ENCODE measurements at regions not wholly inside any gene's neighbourhood (a gene's known extent, or its start where the extent isn't known, plus 50 kb on each side); places are given as distances from the start of the nearest gene placed in this dataset.
A peak's percentile ranks its signal among the peaks of the same experiment; 100 is the strongest.

DNA sequence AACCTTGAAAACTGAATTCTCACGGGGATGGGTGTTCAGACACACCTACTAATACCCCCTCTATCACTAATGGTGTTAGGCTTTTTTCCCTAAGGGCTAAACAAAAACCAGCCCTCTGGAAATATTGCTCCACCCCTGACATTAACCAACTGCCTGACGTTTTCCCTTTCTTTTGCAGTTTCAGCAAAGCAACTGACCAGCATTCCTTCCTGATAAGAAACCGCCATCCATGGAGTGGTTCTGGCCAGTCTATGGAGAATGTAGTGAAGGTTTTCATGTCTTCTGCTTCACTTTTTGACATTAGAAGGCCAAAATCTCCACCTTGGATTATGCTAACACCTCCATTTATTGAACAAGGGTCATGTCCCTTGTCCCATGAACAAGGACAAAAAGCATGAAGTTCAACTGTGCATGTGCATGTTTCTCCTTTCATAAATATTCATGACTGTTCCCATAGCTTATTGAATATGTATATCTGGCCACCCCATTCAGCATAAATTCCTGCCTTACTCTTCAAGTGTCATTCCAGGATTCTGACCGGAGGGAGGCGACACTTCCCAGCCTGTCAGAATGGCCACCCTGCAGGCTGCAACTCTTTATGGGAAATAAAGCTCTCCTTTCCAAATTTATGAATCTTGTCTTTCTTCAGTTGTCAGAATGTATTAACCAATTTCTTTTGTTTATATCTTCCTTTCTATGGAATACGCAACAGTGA lies 314.3 kb downstream of the HHIPL2 start:
- DNase-seq = no peak

DNA sequence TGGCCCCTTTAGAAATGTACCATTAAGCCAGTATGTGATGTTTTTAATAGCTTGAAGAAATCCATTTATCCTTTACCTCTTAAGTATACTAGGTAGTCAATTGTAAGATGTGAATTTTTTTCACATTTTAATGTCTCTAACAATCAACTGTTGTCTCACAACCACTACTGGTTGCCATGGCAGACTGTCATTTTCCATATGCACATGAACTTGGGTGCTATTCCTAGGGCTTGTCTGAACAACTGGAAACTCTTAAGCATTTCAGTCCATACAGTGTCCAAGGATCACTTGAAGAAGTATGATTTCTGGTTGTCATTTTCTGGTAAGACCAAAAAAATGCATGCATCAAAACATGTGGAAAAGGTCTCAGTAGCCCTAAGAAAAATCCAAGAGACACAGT lies 315.1 kb downstream of the HHIPL2 start:
- no peak for DNase-seq

DNA sequence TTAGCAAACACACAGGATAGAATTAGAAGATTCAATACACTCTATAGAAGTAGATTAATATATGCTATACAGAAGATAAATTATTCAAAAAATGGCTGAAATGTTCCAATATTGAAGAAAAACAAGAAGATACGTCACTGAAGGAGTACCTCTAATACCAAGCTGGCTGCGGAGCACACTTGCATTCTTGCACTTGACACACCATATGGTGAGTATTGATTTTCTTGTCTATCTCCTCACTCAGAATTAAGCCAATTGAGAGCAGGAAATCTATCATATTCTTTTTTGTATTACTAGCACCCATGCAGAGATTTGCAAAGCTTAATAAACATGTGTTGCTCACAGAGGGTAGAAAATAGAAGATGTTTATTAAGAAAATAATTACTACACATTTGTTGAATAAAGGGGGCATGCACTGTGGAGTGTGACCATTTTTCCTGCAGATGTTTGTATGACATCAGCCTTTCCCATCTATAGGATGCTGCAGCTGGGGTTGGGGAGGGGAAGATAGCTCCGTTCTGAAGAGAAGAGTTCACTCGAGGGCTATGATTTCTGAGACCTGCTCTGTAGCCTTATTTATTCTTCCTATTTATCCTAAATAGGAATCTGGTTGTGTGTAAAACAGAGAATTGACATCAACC lies 318.1 kb downstream of the HHIPL2 start:
- no peak for DNase-seq

DNA sequence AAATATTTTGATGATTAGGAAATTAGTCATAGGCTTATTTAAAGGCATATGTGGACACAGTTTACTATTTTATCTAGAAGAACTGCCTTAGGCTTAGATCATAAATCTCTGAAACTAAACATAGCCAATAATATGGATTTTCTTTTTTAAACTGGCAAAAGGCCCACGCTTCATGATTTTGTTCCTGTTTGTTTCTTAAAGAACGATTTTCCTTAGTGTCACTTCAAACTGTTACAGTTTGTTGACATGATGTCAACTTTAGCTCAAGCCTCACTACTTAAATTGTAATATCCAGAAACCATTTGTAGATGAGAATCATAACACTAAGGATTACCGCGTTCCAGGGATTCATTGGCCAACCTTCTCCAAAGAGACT lies 322.6 kb downstream of the HHIPL2 start:
- DNase-seq = no peak

DNA sequence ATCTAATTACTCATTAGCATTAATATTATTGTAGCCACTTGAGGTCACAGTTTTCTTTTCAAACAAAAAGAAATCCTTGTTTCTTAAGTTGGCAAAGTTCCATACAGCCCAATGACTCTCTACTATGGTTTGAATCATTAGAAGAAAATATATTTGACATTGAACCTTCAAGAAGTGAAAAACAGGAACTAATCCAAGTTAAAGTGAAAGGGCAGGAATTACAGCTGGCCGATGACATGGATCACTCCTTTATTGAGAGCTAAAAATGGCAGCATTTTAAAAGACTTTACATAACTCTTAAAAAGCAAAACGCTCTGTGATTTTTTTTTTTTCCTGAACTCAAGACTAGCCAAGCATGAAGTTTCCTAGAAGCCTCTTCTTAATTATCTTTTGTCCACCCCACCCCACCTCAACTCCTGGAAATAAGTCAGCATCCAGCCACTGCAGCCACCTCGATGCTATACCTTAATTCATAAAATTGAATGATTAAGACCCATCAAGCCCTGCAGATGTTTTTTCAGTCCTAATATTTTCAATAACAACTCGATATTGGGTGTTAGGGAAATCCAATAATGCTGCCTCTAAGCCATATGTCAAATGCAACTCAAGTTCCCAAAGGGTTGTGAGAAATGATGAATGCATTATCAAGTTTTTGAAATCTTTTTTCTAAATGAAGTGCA lies 323.1 kb downstream of the HHIPL2 start:
- no peak for DNase-seq

DNA sequence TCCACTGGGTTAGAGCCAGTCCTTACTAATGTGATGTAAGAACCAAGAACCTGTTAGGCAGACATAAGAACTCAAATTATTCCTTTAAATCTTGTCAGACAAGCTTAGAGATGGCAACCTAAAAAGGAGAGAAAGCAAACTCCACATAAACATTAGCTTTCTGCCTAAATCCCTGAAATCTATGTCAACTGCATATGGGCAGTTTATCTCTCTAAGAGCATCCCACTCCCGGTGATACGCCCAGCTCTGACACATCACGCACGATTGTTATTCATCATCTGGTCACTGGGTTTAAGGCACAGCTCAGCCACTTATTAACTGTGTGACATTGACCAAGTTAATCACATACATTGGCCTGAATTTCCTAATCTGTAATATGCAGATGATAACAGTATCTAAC lies 323.7 kb downstream of the HHIPL2 start:
- no peak for DNase-seq

DNA sequence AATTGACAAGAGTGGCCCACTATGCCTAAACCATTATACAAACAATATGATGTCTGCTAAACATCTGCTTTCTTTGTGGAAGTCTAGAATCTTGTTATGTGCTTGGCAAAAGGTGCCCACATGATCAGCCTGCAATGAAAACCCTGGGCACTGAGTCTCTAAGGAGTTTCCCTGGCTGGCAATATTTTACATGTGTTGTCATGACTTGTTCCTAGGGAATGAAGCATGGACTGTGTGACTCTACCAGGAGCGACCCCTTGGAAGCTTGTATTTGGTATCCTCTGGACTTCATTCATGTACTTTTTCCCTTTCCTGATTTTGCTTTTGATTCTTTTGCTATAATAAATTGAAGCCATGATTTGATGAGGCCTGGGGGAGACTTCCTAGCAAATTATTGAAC lies 324.9 kb downstream of the HHIPL2 start:
- DNase-seq = no peak

DNA sequence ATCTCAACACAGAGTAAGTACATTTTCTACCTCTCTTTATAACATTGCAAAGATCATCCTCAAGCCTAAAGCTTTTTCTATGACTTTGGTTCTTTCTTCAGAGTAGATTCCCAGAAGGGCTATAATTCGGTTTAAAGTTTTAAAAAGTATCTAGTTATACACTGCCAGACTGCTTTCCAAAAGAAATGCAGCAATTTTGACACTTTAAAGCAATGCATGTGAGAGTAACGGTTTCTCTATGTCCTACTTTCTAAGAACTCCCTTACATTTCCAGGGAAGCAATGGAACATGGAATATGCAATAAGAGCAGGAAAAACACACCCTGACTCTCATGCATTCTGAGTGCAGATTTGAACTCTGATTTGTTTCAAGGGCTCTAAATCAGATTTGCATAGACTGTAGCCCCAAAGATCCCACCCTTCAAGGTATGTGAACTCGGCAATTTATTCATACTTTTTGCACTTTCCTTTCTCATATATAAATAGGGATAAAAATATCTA lies 331.6 kb downstream of the HHIPL2 start:
- DNase-seq = no peak

DNA sequence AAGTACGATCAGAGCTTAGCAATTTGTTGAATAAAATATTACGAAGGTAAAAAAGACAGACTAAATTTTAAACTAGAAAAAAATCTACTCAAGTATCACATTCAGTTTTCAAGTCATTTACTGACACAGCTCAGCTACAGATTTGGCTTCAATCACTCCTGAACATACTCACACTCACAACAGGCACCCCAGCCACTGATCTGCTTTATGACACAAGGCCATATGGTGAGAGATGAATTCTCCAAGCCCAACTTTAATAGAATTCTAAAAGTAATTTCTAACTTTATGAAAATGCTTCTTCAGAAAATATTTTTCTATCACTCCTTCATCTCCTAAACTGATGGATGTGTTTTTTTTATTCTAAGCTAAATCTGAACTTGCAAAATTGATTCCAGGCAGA lies 337.1 kb downstream of the HHIPL2 start:
- no peak for DNase-seq

DNA sequence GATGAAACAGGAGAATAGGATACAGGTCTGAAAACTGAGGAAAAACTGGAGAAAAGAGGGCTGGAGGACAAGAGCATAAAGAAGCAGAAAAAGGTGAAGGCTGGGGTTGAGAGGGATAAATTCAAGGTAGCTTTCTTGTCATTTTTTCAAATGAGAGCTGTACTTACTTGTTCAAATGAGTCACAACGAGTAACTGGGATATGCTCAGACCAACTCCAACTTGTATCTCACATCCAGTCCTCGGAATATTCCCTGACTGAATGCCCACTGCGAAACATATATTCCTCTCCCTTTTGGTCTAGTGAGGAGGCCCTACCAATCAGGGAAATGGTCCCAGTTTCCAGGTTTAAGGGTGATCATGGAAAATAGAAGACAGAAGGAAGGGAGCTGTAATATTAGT lies 343.4 kb downstream of the HHIPL2 start:
- no peak for DNase-seq

DNA sequence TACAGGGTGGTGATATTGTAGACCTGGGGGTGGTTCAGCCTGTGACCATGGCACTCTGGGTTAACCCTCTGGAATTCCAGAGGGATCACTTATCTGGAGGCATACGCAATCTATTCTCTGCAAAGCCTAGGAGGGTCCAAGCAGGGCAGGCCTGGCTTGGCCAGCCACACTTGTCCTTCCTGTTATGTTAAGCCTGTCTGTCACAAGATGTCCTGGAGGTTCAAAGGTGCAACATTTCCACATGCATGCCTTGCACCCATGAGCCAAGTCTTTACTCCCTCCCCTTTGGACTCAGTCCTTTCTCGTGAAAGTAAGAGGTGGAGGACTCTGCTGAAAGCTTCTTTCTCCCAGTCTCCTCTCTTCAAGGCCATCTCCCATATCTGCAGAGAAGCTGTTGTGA lies 345.1 kb downstream of the HHIPL2 start:
- no peak for DNase-seq

DNA sequence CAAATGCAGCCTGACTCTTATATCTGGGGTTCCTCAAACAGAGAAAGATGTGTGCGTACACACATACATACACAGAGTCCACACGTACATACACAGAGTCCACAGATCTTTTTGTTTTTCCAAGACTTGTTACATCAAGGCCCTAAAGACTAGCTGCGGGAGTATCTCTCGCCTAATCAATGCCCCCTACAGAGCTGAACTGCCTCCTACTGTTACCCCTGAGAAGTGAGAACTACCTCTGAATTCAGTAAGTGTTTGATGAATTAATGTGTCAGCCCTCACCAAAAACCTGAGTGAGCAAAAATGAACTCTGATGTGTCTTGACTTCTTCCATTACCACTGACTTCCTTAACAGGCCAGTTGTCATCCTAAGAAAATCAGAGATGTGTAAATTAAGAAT lies 351.2 kb downstream of the HHIPL2 start:
- DNase-seq = no peak

DNA sequence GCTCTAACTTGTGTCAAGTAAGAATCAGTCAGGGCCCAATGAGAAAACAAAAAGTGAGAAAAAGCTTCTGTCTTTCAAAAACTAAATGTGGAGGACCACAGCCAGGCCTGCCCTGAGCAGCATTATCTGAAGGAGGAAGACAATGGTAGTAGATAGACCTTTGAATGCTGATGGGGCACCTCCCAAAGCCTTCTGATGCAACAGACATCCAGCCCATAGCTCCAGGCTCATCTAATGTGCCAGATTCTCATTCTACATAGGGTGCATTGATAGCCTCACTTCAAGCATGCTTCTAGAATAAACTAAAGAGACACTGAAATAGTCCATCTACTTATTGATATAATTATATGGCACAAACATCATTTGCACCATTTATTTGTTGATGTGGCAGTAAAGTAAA lies 351.6 kb downstream of the HHIPL2 start:
- no peak for DNase-seq

DNA sequence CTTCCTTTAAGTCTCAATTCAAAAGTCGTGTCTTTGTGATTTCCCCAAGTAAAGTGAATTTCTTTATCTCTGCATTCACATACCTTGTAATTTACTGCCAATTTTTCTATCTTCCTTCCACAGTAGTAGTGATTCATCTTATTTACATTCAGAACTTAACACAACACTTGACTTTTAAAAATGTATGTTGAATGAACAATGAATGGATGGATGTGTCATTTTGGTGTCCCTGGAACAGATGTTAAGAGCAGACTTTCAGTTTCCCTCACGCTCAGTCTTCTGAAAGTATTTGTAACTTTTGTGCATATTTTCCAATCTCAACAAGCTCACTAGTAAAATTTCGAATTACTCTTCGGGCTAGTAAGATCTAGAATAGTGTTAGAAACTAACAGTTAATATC lies 352.0 kb downstream of the HHIPL2 start:
- no peak for DNase-seq

DNA sequence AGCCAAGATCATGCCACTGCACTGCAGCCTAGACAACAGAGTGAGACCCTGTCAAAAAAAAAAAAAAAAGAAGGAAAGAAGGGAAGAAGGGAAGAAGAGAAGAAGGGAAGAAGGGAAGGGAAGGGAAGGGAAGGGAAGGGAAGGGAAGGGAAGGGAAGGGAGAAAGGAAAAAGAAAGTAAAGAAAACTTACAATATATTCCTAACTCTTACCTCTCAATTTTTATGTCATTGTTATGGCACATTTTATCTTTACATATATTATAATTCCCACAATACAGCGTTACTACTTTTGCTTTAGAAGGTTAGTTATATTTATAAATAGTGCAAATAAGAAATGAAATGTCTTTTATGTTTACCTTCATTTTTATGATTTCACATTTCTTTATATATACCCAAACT lies 358.7 kb downstream of the HHIPL2 start:
- DNase-seq = no peak

DNA sequence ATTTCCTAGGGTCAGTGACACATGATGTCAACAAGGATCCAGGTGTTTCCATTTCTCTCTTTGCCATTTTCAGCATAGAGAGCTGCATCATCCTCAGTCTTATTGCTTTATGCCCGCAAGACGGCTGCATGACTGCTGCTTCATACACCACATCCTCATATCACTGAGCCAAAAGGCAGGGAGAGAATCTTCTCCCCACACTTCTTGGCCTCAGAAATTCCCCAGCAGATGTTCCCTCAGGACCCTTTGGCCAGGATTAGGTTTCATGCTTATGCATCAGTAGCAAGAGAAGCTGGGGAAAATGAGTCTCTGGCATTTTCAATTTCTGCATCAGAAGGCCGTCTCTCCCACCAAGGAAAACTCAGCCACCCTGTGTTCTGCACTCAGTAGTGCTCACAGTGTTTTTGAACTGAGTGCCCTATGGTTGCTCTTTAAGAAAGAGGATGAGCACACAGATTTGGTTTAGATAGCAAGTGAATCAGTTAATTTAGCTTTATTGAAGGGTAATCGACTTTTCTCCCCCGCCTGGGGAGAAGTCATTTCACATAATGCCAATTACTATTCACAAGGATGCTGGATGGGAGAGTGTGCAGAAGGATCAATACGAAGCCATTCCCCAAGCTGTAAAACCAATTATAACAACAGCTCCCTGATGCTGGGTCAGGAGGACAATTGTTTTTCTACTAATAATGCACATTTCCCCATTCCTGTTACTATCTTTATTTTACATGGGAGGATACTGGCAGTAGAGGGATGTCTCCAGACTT lies 360.2 kb downstream of the HHIPL2 start:
- no peak for DNase-seq

DNA sequence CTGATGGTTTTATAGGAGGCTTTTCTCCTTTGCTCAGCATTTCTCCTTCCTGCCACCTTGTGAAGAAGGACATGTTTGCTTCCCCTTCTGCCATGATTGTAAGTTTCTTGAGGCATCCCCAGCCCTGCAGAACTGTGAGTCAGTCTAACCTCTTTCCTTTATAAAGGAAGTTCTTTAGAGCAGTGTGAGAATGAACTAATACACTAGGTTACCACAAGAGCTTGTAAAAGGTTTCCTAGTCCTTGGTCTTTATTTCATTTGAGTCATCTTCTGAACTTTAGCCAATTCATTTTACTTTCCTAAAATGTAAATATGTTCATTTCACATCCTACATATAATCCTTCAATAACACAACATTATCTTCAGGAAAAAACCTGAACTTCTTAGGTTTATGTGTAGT lies 365.3 kb downstream of the HHIPL2 start:
- DNase-seq = no peak

DNA sequence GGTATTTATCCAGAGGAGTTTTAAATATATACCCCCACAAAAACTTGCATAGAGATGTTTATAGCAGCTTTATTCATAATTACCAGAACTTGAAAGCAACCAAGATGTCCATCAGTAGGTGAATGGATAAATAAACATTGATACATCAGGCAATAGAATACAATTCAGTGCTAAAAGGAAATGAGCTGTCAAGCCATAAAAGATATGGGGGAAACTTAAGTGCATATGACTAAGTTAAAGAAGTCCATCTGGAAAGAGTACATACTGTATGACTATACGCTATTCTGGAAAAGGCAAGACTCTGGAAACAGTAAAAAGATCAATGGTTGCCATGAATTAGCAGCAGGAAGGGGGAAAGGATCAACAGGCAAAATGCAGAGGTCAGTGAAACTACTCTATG lies 366.7 kb downstream of the HHIPL2 start:
- no peak for DNase-seq

DNA sequence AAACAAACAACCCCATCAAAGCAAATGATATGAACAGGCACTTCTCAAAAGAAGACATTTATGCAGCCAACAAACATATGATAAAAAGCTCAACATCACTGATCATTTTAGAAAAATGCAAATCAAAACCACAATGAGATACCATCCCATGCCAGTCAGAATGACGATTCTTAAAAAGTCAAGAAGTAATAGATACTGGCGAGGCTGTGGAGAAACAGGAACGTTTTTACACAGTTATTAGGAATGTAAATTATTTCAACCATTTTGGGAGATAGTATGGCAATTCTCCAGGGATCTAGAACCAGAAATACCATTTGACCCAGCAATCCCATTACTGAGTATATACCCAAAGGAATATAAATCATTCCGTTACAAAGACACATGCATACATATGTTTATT lies 370.4 kb downstream of the HHIPL2 start:
- DNase-seq = peak; percentile 8

DNA sequence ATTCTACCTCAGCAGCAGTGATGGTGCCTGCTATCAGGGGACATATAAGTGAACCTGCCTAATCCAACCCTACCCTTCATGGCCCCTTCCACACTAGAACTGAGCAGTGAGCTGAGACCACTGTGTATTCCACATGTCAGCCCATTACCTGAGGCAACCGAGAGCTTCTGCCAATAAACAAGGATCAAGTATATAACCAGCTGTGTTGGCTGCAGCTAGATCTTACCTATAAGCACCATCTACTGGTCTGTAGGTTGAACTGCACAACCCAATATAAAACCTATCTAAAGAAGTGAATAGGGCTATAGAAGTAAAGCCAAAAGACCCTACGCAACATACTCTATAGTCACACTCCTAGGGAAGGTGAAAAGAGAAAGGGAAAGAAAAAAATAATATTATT lies 376.9 kb downstream of the HHIPL2 start:
- peak; percentile 14 for DNase-seq

DNA sequence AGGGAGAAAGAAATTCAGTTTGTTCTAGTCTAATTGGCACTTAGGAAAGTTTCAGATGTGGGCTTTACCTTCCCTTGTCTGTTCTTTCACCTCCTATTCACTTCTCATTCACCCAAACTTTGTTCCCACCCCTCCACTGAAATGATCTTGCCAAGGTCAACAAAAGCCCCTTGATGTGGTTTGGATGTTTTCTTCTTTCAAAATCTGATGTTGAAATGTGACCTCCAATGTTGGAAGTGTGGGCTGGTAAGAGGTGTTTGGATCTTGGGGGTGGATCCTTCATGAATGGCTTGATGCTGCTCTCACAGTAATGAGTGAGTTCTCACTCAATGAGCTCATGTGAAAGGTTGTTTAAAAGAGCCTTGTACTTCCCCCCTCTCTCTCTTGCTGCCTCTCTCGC lies 379.3 kb downstream of the HHIPL2 start:
- DNase-seq = no peak

DNA sequence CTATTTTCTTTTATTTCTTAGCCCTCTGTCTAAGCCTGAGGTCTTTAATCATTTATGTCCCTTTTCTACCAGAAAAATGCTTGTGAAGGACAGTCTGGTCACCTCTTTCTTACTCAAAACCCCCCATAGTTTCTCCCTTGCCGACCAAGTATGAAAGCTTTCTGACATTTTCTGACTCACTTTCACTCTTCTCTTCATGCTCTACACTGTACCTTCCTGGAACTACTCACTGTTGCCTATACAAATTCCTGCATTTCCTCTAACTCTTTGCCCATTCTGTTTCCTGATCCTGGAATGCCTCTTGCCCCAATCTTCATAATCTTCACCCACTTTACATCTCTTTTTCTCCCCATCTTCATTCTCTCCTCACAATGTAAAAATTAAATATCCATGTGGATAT lies 380.0 kb downstream of the HHIPL2 start:
- DNase-seq = no peak

DNA sequence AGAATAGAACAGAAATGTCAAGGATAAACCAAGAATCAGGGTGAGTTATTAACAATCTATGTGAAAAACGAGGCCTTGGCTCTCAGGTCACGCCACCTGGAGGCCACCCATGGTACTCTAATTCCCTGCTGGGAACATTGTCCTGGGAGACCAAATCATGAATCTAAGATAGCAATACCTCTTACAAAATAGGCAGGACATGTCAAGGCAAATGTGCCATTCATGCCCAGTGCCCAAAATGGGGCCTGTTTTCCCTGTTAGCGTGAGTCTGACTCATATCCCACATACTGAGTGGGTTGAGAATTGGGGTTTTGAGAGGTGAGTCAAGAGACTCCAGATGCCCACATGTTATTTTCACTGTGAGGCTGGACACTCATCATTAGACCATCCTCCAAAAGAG lies 380.8 kb downstream of the HHIPL2 start:
- peak; percentile 74 for DNase-seq

DNA sequence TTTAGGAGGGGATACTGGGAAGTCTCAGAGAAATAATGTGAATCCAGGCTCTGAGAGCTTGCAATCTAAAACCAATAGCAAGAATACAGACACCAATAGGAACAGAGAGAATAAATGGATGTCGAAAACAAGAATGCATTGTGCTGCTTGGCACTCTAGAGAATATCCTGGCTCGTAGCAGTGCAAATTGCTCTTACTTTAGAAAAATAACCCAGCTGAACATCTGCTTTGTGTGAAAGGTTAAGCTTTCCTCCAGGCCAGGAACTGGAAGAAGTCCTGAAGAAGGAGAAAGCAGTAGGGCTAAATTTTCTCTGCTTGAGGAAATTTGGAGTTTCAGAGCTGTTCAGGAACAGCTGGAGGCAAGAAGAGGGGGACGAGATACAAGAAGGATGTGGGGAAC lies 382.3 kb downstream of the HHIPL2 start:
- DNase-seq = no peak
